HG02610 (cell line): ENCODE measurements at regions not wholly inside any gene's neighbourhood (a gene's known extent, or its start where the extent isn't known, plus 50 kb on each side); places are given as distances from the start of the nearest gene placed in this dataset.

Source experiments
- ATAC-seq: cut with Tn5 transposase; IDR thresholded peaks from one replicate; pipeline ENCODE4 v1.9.1; 2021; ENCODE audit warnings: mild to moderate bottlenecking, moderate library complexity; ENCODE audit not compliant: unreplicated experiment

DNA sequence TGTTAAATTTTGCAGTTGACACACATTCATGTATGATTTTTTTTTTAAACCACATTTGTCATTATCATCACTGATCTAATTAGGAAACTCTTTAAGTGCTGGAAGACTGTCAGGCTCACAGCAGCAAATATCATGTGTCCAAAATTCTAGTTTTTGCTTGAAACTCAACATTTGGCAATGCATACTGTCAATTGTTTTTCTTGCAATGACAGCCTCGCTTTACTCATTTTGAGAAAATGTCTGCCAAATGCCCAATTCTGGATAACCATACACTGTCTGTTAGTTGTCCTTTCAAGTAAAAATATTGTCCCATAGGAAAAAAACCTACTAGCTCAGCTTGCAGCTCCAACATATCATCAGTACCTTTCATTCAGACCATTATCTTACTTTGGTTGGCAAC lies 523.9 kb upstream of the ARGLU1 start:
- ATAC-seq = no peak

DNA sequence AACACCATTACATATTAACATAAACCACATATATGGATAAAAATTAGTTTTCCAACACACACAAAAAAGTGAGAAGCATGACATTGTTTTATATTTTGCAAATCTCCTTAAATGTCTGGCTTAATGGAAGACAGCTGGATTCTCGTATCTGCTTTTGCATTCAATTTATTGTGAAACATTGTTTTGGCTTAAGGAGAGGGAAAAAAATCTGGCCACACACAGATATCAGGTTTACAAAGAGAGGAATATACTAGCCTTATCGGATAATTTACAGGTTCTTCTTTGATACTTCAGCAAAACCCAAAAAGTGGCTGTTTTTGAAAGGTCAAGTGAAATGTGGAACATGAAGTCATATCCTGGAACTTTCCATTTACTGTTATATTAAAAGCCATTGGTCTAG lies 523.5 kb upstream of the ARGLU1 start:
- no peak for ATAC-seq

DNA sequence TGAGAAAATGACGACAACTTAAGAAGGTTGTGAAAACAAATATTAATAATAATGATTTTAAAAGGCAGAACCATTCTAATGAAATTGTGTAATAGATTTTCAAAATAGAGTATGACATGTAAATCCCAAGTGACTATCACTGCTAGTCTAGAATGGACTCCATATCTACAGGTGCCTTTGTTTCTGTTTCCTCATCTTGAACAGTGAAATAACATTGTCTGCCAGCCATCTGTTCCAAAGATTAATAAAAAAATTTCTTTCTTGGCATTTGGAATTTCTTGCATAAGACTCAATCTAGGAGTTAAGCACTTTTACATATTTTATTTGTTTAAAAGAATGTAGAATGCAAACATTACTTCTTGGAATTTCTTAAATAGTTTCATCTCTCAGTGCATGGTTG lies 520.1 kb upstream of the ARGLU1 start:
- no peak for ATAC-seq

DNA sequence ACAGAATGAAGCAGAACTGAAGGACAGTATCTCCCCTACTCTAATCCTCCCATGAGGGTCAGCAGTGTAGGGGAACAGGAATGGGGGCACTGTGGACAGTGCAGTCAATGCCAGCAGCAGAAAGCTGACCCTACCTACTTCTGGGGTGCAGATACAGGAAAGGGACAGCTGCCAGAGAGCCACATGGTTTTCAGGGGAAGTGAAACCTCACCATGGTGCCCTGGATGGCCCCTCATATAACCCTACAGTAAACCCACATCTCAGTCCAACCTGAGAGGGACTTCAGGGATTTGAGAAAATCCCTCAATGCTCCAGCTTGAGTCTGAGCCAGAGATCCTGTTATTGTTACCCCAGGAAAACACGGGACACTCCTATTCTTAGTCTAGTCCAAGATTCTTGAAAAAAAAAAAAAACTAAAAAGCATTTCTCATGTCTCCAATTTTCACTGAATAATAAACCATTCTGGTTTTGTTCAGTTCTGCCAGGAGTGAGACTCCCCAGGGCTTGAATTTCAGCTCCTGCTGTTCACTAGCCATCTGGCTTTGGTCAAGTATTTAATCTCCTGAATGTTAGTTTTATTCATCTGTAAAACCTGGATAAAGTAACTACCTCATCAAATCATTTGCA lies 511.6 kb upstream of the ARGLU1 start:
- ATAC-seq = no peak

DNA sequence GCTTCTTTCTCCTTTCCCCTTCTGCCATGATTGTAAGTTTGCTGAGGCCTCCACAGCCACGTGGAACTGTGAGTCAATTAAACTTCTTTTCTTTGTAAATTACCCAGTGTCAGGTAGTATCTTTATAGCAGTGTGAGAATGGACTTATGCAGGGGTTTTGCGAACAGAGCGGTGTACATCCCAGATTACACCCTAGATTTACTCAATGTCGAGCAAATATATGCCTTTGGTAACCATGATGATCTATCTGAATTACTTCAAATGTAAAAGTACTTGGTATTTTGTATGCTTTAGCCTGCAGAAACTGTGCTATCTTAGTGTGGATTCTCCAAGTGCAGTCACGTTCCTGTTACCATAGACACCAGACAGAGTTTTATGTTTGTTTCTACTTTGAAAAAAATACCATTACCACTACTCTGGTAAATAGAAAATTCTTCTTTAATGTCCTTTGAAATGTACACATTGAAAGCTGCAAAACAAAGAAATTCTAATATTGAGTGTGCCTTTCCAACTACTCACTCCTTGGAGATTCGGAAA lies 510.4 kb upstream of the ARGLU1 start:
- ATAC-seq = no peak

DNA sequence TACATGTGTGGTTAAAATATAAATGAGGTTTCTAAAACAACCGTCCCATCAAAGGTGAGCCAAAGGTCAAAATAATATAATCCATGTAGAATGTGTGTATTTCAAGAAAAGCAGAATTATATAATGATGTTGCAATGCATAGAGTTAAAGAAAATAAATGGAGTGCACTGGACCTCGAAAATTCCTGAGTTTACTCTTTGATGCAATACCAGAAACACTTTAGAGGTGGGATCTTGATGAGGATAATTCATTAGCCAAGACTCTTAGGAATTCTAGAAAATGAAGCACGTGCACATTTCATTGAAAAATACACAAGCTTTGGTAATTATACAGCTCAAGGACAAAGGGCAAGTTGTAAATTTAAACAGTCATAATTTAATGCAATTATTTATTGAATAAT lies 508.9 kb upstream of the ARGLU1 start:
- no peak for ATAC-seq

DNA sequence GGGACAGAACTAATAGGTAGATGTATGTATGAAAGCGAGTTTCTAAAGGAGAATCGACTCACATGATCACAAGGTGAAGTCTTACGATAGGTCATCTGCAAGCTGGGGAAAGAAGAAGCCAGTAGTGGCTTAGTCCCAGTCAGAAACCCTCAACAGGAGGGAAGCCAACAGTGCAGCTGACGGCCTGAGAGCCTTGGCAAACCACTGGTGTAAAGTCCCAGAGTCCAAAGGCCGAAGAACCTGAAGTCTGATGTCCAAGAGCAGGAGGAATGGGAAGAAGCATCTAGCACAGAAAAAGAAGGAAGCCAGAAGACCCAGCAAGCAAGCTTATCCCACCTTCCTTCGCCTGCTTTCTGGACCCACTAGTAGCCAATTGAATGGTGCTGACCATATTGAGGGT lies 507.6 kb upstream of the ARGLU1 start:
- no peak for ATAC-seq

DNA sequence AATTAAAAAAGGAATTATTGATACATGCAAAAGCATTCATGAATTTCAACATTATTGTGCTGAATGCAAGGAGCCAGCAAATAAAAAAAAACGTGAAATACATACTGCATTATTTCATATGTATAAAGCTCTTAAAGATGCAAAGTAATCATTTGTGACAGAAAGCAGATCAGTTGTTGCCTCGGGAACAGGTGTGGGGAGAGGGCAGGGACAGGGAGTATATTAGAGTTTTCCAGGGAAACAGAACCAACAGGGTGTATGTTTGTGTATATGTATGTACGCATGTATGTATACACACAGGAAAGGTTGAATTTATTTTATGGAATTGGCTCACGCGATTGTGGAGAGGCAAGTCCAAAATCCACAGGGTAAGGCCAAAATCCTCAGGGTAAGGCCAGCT lies 502.9 kb upstream of the ARGLU1 start:
- no peak for ATAC-seq

DNA sequence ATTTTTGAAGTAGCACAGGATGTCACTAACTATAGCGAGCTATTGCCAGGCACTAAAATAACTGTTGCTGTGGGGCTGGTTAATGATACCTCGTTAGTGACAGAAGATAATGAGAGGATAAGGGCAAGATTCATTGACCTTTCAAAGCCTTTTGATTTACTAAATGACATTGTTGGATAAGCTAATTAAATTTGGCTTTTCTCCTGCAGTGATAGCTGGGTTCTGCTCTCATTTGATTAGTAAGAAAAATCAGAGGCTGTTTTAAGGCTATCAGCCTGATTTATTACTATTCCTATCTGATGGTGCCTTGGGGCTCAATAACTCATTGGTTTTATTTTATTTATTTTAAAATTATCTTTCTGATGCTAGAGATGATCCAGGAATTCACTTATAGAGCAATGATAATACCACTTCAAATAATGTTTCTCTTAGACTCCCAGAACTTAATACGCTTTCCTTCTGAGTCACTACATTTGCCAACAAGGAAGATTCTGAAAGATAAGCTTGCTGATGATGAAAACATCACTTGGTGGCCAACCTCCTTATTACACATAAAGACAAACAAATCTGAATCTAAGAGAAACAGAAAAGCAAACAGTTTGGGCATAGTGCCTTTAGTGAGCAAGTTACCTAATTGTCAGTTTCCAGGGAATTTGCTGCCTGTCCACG lies 501.3 kb upstream of the ARGLU1 start:
- no peak for ATAC-seq

DNA sequence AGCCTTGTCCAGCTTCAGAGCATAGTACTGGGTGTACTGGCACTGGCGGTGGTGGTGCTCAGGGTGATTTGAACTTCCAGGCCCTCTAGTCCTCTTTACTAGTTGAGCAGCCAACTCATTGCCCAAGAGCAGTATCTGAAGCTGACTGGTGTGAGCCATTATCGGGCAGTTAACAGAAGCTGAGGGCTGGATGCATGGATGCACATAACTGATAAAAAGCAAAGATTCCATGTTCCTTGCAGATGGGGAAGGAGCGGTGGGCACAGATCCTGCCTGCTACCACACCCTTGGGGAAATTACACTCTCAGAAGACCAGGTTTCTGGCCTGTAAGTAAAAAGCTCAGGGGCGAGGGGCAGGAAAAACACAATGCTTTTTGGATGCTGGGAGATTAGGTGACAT lies 499.4 kb upstream of the ARGLU1 start:
- no peak for ATAC-seq

DNA sequence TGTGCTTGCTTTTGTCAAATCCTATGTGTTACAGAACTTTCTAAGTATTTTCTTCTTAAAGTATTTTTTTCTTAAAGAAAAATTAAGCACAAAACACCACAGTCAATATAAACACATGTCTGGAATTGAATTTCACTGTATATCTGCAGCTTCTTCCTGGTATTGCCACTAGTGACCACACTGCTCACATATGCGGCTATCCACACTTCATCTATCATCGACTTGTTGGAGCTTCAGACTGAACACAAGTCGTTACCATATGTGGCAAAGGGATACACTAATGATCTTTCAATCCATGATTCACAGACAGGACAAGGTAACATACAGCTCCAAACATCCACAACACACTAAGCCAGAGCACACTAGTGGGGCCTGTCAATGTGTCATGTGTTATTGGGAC lies 498.4 kb upstream of the ARGLU1 start:
- ATAC-seq = no peak

DNA sequence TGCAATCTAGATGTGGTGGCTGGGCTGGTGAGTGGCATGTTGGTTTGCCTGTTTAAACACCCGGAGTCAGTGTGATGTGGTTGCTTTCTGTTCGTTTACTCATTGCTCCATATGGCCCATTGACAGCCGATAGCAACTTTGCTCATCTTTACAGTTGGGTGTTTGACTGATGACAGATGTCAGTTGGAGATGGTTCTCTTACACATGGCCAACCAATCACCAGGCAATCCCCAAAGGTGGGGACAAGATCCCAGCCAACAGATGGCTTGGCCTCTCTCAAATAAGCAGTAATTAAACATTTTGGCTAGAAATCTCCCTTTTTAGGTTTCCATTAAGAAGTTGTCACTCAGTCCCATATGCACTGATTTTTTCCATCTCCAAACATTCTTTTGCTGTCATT lies 497.1 kb upstream of the ARGLU1 start:
- ATAC-seq = no peak

DNA sequence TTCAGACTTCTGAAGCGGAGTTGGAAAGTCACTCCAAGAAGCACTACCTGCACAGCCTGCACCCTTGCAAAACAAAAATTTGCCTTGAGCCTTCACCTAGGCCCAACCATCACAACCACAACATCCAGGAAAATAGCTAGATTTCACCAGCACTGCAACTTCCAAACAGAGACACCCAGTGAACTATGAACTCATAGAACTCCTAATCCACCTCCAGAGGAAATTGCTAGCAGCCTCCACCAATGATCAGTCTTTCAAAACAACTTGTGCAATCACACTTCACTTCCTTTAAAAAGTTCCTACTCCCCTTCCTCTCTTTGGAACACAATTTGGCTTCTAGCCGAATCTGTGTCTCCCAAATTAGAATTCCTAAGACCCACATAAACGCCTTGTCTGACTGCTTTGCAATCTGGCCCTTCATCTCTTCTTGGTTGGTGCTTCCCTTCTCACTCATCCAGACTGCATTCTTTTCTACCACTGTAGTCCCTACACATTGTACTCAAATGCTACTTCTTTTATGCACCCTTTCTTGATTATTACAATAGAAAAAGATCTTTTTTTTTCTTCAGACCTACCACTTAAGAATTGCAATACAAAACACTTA lies 489.2 kb upstream of the ARGLU1 start:
- no peak for ATAC-seq

DNA sequence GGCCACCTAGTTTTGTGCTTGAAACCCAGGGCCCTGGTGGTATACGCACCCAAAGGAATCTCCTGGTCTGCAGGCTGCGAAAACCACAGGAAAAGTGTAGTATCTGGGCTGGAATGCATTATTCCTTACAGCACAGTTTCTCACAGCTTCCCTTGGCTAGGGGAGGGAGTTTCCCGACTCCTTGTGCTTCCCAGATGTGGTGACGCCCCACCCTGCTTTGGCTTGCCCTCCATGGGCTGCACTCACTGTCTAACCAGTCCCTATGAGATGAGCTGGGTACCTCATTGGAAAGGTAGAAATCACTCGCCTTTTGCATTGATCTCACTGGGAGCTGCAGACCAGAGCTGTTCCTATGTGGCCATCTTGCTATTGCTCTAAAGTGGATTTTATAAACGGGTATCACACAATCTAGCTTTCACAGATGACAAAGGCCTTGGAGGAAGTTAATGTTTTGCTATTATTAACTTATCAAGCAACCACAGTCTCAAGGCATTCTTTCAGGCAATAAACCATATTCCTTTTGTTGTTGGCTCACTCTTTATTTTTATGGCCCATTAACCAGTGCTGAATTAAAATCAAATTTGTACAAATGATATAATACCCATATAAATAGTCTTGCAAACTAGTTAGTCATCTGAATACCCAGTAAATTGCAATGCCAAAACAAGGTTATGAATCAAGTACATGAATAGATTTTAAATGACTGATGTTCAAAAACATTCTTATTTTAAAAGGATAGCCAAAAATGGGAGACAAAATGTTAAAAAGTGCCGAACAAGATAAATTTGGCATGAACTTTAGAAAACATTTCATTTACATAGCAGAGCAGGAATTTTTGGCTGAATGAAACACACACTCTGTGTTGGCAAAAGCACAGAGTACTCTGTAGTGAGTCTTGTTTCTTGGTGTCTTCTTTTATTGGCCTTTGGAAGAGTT lies 475.4 kb upstream of the ARGLU1 start:
- no peak for ATAC-seq

DNA sequence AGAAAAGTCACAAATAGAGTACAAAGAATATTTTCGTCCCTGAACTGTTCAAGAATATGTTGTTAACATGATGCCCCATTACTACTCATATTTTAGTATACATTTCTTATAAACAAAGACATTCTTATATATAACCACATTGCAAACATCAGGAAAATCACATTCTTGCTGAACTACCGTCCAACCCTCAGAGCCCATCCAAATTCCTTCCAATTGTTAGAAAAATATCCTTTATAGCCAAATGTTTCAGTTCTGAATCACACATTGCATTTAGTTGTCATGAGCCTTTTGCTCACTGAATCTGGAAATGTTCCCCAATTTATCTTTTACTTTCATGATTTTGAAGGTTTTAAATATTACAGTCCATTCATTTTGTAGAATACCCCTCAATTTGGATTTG lies 467.8 kb upstream of the ARGLU1 start:
- ATAC-seq = no peak

DNA sequence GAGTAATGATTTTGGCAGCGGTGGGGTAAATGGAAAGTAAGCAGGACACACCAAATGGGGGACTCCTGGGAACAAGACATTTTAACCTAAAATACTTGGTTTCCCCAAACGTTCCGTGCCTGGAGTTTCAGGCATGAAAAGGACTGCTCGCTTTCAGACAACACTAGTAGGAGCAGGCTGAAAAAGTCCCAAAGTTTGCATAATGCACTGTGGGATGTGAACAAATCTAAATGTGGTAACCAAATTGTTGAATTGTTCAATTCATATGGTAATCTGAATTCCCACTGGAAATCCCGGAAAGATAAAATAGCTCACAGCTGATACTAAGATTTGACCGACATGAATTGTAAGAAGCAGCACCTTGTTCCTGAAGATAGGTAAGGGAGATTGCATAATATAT lies 467.2 kb upstream of the ARGLU1 start:
- ATAC-seq = no peak

DNA sequence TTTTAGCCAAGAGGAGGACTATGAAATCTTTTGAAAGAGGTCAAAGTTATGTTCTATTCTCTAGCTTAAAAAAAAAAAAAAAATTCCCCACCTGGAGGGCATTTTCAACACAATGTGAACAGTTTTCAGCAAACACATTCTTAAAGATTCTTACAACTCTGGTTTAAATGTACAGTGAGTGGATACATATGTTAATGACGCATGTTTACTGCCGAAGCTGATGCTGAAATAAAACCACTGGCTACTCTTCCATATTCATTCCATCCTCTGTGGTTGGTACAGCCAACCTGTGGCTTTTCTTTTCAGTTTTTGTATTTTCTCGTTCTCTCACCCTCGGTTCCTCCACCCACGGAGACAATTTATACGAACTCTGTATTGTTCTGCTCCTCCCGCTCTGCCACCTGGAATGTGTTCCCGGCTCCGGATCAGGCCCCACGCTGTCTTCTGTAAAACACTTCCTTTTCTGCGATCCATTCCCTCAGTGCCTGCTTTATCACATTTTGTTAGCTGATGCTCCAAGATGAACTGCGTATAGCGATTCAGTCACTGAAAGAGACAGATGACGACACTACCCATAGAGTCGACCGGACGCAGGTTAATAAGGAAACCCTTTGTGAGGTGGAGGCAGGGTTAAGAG lies 466.4 kb upstream of the ARGLU1 start:
- ATAC-seq = no peak

DNA sequence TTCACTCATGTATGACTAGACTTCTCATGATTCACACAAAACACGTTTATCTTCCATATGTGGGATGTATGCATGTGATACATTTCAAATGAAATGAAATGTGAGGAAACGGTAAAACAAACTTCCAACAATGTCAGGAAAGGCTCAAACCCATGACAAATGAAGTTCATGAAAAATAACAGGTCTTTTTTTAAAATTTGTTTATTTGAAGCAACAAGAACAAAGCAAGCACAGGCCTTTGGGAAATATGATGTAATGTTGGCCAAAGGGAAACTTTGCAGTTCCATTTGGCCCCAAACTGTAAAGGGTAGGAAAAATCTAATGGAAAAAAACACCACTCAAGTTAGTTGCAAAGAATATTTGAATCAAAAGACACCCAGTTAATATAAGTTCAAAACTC lies 463.8 kb upstream of the ARGLU1 start:
- ATAC-seq = no peak

DNA sequence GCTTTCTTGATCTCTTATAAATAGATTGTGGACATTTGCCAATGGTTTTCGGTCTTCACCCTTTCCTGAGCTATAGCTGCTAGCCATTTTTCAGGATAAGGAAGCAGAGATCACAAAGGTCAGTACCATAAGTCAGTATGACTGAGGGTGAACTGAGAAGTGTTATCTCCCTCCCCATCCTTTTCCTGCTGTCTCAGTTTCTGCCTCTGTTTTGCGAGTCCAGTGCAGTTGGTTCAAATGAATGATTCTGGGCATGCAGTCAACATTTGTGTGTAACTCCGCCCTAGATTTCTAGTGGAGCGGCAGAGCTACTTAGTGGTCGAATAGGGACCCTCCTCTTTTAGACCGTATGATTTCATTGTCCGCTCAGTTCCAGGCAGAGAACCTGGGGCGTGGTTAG lies 460.8 kb upstream of the ARGLU1 start:
- no peak for ATAC-seq

DNA sequence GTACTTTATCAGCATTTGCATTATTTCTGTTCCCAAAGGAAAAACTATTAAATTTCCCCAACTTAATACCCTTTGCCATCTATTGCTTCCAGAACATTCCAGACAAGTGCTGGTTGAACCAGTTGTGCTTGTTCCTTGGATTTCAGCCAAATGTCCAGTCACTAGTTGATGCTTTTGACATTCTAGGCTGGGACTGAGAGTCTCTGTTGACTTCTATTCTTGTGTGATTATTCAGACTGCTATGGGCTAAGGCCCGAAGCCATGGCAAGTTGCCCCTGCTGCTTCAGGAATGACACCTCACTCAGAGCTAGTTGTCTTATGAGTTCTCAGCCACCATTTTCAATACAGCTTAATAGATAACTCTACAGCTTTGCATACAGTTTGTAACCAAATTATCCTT lies 458.1 kb upstream of the ARGLU1 start:
- no peak for ATAC-seq

DNA sequence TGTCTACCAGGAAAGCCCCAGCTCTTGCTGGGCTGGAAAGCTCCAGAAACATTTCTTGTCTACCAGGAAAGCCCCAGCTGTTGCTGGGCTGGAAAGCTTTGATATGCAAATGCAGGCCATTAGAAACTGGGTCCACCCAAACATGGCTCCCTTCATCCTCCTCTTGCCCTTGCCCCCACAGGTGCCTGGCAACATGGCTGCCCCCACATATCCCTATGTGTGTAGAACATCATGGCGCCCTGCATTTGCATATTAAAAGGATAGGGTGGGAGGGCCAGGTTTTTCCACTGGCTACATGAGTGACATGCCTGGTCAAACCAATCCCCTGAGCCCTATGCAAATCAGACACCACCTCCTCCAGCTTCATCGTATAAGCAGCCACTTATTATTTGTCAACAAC lies 455.4 kb upstream of the ARGLU1 start:
- ATAC-seq = no peak
